K562 (cell line): ENCODE measurements at regions not wholly inside any gene's neighbourhood (a gene's known extent, or its start where the extent isn't known, plus 50 kb on each side); places are given as distances from the start of the nearest gene placed in this dataset.

Source experiments
- BCOR ChIP-seq: fragments of 450-650 bp; IDR thresholded peaks from 2 replicates; pipeline ENCODE4 v1.6.1; 2016
- CEBPG ChIP-seq, 3 experiments: fragments of 200-800 bp in 1 of 3; sonication (Bioruptor generic) in 1 of 3; sonication (generic) in 1 of 3; formaldehyde crosslinking in 1 of 3; IDR thresholded peaks in 2 of 3; conservative IDR thresholded peaks in 1 of 3; 2 replicates each; pipeline versions ENCODE4 v1.6.1 to v1.8.0; 2016 to 2022; ENCODE audit warnings: missing compliant biosample characterization in 2 of 3, missing genetic modification characterization in 2 of 3, mild to moderate bottlenecking in 1 of 3, missing genetic modification reagents in 1 of 3
- CREB3 ChIP-seq: fragments of 450-650 bp; conservative IDR thresholded peaks from 2 replicates; pipeline ENCODE4 v1.6.1; 2016; ENCODE audit warnings: missing genetic modification characterization, low read depth, mild to moderate bottlenecking, missing compliant biosample characterization, moderate library complexity
- KAT7 ChIP-seq: sonication (generic); formaldehyde crosslinking; IDR thresholded peaks from 2 replicates; pipeline ENCODE4 v1.8.0; 2022; ENCODE audit warnings: missing genetic modification reagents, mild to moderate bottlenecking, borderline replicate concordance
- MEF2A ChIP-seq: IDR thresholded peaks from 2 replicates; pipeline ENCODE4 v1.6.1; 2011; ENCODE audit warnings: low read depth, mild to moderate bottlenecking, low read length, moderate library complexity; ENCODE audit not compliant: control insufficient read depth
- NFRKB ChIP-seq: fragments of 450-650 bp; IDR thresholded peaks from 2 replicates; pipeline ENCODE4 v1.6.1; 2016; ENCODE audit warnings: low read depth
- PHF8 ChIP-seq: fragments of 200-600 bp; sonication (generic); IDR thresholded peaks from 2 replicates; pipeline ENCODE4 v1.6.1; 2012; ENCODE audit warnings: mixed run types, mild to moderate bottlenecking, inconsistent platforms, low read length, moderate library complexity, borderline replicate concordance
- POLR2A ChIP-seq: fragments of 450-650 bp; conservative IDR thresholded peaks from 2 replicates; pipeline ENCODE4 v1.6.1; 2016
- RBM25 ChIP-seq: fragments of 200-400 bp; formaldehyde crosslinking; IDR thresholded peaks from 2 replicates; pipeline ENCODE4 v1.6.1; 2018; ENCODE audit warnings: low read length, low read depth, moderate library complexity; ENCODE audit not compliant: severe bottlenecking
- TAF9B ChIP-seq: fragments of 450-650 bp; IDR thresholded peaks from 2 replicates; pipeline ENCODE4 v1.6.1; 2018; ENCODE audit warnings: mild to moderate bottlenecking; ENCODE audit not compliant: partially characterized antibody
- ZNF121 ChIP-seq: sonication (generic); formaldehyde crosslinking; conservative IDR thresholded peaks from 2 replicates; pipeline ENCODE4 v1.8.0; 2022; ENCODE audit warnings: missing genetic modification reagents
- ZNF143 ChIP-seq: sonication (generic); formaldehyde crosslinking; IDR thresholded peaks from 2 replicates; pipeline ENCODE4 v1.9.0; 2022; ENCODE audit warnings: mild to moderate bottlenecking, missing genetic modification reagents
- ZNF431 ChIP-seq: sonication (generic); formaldehyde crosslinking; IDR thresholded peaks from 2 replicates; pipeline ENCODE4 v1.8.0; 2022; ENCODE audit warnings: mild to moderate bottlenecking, missing genetic modification reagents
- TF ChIP-seq, protein P1 (sequence below): fragments of 450-650 bp; IDR thresholded peaks from 2 replicates; pipeline ENCODE4 v1.6.1; 2016; ENCODE audit warnings: antibody characterized with exemption
- TF ChIP-seq, protein P2 (sequence below): sonication (generic); formaldehyde crosslinking; IDR thresholded peaks from 2 replicates; pipeline ENCODE4 v1.8.1; 2022; ENCODE audit warnings: missing genetic modification reagents

DNA sequence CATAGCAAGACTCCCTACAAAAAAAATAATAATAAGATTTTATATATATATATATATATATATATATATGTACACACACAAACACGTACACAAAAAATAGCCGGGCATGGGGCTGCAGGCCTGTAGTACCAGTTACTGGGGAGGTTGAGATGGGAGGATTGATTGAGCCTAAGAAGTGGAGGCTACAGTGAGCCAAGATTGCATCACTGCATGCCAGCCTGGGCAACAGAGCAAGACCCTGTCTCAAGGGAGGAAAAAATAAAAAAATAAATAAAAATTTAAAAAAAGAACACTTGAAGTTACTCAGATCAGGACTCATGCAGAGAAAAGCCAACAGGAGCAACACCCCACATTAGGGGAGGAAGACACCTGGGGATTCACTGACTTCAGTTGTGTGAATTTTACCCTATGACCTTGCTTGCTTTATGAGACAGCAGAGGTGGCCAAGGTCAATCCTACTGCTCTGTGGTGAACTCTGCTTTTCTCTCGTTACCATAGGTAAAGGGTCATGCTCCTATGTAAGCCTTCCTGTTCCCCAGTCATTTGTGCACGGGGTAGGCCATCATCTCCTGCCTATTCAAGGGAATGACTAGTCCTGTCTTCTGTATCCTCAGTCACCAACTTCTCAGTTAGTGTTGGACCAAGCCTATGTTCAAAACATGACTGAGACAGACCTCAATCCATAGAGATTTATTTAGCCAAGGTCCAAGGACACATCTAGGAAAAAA, 1119.8 kb upstream of the TMEM132C start (continued):
- TF ChIP-seq KAT7 (CRISPR knock-in tag), result no peak
- TF ChIP-seq BCOR, result peak; percentile 19; the same call in 1 of the 2 replicates
- no peak for TF ChIP-seq CREB3 (tag)
- no peak for TF ChIP-seq MEF2A
- TF ChIP-seq CEBPG (CRISPR knock-in tag; IDR thresholded peaks at IDR 0.05), result peak; percentile 80
- TF ChIP-seq CEBPG (tag; conservative IDR thresholded peaks at IDR 0.05 in 1 of 2, IDR thresholded peaks at IDR 0.05 in 1 of 2), result peak; percentile 58 to 62; a peak in 3 of 4 replicates
- TF ChIP-seq, protein P1, sequence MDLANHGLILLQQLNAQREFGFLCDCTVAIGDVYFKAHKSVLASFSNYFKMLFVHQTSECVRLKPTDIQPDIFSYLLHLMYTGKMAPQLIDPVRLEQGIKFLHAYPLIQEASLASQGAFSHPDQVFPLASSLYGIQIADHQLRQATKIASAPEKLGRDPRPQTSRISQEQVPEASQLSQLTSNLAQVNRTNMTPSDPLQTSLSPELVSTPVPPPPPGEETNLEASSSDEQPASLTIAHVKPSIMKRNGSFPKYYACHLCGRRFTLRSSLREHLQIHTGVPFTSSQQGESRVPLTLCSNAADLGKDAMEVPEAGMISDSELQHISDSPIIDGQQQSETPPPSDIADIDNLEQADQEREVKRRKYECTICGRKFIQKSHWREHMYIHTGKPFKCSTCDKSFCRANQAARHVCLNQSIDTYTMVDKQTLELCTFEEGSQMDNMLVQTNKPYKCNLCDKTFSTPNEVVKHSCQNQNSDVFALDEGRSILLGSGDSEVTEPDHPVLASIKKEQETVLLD, result no peak
- TF ChIP-seq PHF8, result no peak
- TF ChIP-seq ZNF143 (CRISPR knock-in tag), result no peak
- peak; percentile 58 for TF ChIP-seq RBM25
- peak; percentile 14; the same call in 1 of the 2 replicates for TF ChIP-seq NFRKB
- TF ChIP-seq, protein P2, sequence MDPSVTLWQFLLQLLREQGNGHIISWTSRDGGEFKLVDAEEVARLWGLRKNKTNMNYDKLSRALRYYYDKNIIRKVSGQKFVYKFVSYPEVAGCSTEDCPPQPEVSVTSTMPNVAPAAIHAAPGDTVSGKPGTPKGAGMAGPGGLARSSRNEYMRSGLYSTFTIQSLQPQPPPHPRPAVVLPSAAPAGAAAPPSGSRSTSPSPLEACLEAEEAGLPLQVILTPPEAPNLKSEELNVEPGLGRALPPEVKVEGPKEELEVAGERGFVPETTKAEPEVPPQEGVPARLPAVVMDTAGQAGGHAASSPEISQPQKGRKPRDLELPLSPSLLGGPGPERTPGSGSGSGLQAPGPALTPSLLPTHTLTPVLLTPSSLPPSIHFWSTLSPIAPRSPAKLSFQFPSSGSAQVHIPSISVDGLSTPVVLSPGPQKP, result no peak
- no peak for TF ChIP-seq TAF9B
- TF ChIP-seq ZNF431 (CRISPR knock-in tag), result no peak
- TF ChIP-seq ZNF121 (CRISPR knock-in tag), result peak; percentile 89
- TF ChIP-seq POLR2A, result peak; percentile 32; the same call in 1 of the 2 replicates
